Endodermal cell (in vitro differentiated cells): ENCODE measurements at regions not wholly inside any gene's neighbourhood (a gene's known extent, or its start where the extent isn't known, plus 50 kb on each side); places are given as distances from the start of the nearest gene placed in this dataset.

ENCODE experiments used
- DNase-seq: peaks from one replicate; pipeline ENCODE4 v3.0.0-alpha.2; 2017
- H3K27ac ChIP-seq: 2 replicates; pipeline ENCODE4 v1.5.1; 2013; ENCODE audit warnings: mild to moderate bottlenecking, low read depth, low read length, moderate library complexity
- H3K27me3 ChIP-seq: 2 replicates; pipeline ENCODE4 v1.6.1; 2013; ENCODE audit warnings: mild to moderate bottlenecking, low read length, moderate library complexity; ENCODE audit not compliant: insufficient read depth, control insufficient read depth, poor library complexity, severe bottlenecking
- H3K36me3 ChIP-seq: 2 replicates; pipeline ENCODE4 v1.7.0; 2013; ENCODE audit warnings: mild to moderate bottlenecking, low read length, moderate library complexity; ENCODE audit not compliant: control insufficient read depth, insufficient read depth
- H3K4me1 ChIP-seq: one replicate; pipeline ENCODE4 v1.7.0; 2013; ENCODE audit warnings: low read length; ENCODE audit not compliant: control insufficient read depth, insufficient read depth
- H3K4me3 ChIP-seq: 2 replicates; pipeline ENCODE4 v1.5.1; 2013; ENCODE audit warnings: mild to moderate bottlenecking, low read length, moderate library complexity
- H3K9ac ChIP-seq: 2 replicates; pipeline ENCODE4 v1.6.1; 2013; ENCODE audit warnings: mild to moderate bottlenecking, low read length, moderate library complexity; ENCODE audit not compliant: poor library complexity, severe bottlenecking; ENCODE audit errors: extremely low read depth
- H3K9me3 ChIP-seq: 2 replicates; pipeline ENCODE4 v1.6.1; 2013; ENCODE audit warnings: mild to moderate bottlenecking, low read length, moderate library complexity; ENCODE audit not compliant: control insufficient read depth
- H3K27ac Mint-ChIP-seq: 2 replicates; pipeline ENCODE4 v1.8.0; 2020; ENCODE audit warnings: mixed read lengths
- H3K27me3 Mint-ChIP-seq: 2 replicates; pipeline ENCODE4 v1.8.0; 2021; ENCODE audit warnings: mild to moderate bottlenecking, mixed read lengths; ENCODE audit not compliant: insufficient read depth
- H3K36me3 Mint-ChIP-seq: 2 replicates; pipeline ENCODE4 v1.8.0; 2020; ENCODE audit warnings: low read depth, mixed read lengths
- H3K4me1 Mint-ChIP-seq: 2 replicates; pipeline ENCODE4 v1.8.0; 2020; ENCODE audit warnings: mixed read lengths
- H3K4me3 Mint-ChIP-seq: 2 replicates; pipeline ENCODE4 v1.8.0; 2020; ENCODE audit warnings: mild to moderate bottlenecking, moderate library complexity, mixed read lengths
- H3K9me3 Mint-ChIP-seq: 2 replicates; pipeline ENCODE4 v1.8.0; 2020; ENCODE audit warnings: mild to moderate bottlenecking, mixed read lengths
- WGBS, 2 experiments: methylation state at CpG; one replicate each; pipeline versions ENCODE4 v1.1.5 to v1.1.7; 2013; ENCODE audit warnings: missing lambda C conversion rate in 2 of 2, mixed read lengths in 1 of 2; ENCODE audit not compliant: insufficient coverage in 1 of 2, insufficient read length in 1 of 2; 5-methylcytosine and 5-hydroxymethylcytosine counted together
- TF ChIP-seq, protein P1 (sequence below): fragments of 200-600 bp; sonication (generic); conservative IDR thresholded peaks from 2 replicates; pipeline ENCODE4 v1.5.0; 2021; ENCODE audit warnings: antibody characterized with exemption, mild to moderate bottlenecking

DNA sequence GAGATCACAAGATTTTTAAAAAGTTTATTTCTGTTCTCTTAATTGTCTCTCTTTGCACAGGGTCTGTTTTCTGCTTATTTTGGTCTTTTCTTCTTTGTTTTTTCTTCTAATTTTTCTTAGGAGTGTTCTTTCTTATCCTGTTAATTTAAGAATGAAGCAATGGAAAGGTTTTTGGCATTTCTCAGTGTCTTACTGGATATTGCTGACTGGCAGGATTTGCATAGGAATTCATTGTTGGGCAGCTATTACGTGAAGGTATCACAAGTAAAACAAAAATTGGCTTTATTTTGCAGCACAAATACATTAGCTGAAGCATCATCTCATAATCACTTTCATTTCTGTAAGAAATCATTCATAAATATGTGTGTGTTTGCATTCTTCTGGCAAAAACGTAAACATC is 566.9 kb upstream of the CDH6 start:
- H3K27ac ChIP-seq, result no peak overlapping the region
- no peaks in the 10 kb centered on the region for H3K4me1 Mint-ChIP-seq
- H3K36me3 ChIP-seq, result no peaks in the 10 kb centered on the region
- no peak for DNase-seq
- no peaks in the 10 kb centered on the region for H3K27me3 ChIP-seq
- no peaks in the 10 kb centered on the region for H3K4me1 ChIP-seq
- no peaks in the 10 kb centered on the region for H3K36me3 Mint-ChIP-seq
- no peak overlapping the region for H3K4me3 Mint-ChIP-seq
- no peak overlapping the region for H3K4me3 ChIP-seq
- no peak overlapping the region for H3K9ac ChIP-seq
- no peak overlapping the region for H3K27ac Mint-ChIP-seq
- 83 to 90% methylated on average over 1 to 2 of the region's 2 CpGs for WGBS, 2 experiments
- TF ChIP-seq, protein P1, sequence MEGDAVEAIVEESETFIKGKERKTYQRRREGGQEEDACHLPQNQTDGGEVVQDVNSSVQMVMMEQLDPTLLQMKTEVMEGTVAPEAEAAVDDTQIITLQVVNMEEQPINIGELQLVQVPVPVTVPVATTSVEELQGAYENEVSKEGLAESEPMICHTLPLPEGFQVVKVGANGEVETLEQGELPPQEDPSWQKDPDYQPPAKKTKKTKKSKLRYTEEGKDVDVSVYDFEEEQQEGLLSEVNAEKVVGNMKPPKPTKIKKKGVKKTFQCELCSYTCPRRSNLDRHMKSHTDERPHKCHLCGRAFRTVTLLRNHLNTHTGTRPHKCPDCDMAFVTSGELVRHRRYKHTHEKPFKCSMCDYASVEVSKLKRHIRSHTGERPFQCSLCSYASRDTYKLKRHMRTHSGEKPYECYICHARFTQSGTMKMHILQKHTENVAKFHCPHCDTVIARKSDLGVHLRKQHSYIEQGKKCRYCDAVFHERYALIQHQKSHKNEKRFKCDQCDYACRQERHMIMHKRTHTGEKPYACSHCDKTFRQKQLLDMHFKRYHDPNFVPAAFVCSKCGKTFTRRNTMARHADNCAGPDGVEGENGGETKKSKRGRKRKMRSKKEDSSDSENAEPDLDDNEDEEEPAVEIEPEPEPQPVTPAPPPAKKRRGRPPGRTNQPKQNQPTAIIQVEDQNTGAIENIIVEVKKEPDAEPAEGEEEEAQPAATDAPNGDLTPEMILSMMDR, result no peak
- H3K27me3 Mint-ChIP-seq, result no peaks in the 10 kb centered on the region
- peaks cover 11% of the 10 kb centered on the region for H3K9me3 Mint-ChIP-seq
- H3K9me3 ChIP-seq, result peaks cover 8% of the 10 kb centered on the region

DNA sequence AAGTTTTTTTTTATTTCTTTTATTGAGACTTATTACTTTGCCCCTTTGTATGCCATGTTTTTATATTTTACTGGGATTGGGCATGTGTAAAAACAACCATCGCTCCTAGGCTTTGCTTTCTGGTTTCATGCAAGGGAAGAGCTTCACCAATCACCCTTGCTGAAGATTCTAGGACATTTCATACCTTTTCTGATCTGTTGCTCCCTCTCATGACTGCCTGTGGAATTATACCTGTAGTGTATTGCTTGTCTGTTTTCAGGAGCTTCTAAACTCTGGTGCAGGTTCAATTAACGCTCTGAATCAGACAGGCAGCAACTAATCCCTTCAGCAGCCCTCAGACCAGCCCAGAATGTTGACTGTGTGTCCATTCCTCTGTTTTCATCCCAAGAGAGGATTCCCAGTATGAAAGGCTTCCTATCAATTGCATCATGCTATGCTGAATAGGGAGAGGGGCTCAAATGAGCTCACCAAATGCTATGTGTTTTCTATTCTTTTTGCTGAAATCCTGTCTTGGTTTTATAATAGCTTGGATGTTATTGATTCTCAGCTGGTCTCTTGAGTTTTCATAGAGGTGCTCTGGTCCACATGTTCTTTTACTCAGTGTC is 572.9 kb upstream of the CDH6 start:
- H3K27me3 Mint-ChIP-seq, result no peaks in the 10 kb centered on the region
- TF ChIP-seq, protein P1, result peak; percentile 14
- no peak overlapping the region for H3K27ac ChIP-seq
- H3K27ac Mint-ChIP-seq, result no peak overlapping the region
- peaks cover 4% of the 10 kb centered on the region for H3K9me3 Mint-ChIP-seq
- H3K4me3 ChIP-seq, result no peak overlapping the region
- 91 to 100% methylated on average over 1 to 2 of the region's 2 CpGs for WGBS, 2 experiments
- H3K4me1 Mint-ChIP-seq, result no peaks in the 10 kb centered on the region
- H3K27me3 ChIP-seq, result no peaks in the 10 kb centered on the region
- H3K36me3 ChIP-seq, result no peaks in the 10 kb centered on the region
- H3K9me3 ChIP-seq, result no peaks in the 10 kb centered on the region
- no peaks in the 10 kb centered on the region for H3K4me1 ChIP-seq
- no peaks in the 10 kb centered on the region for H3K36me3 Mint-ChIP-seq
- no peak for DNase-seq
- no peak overlapping the region for H3K9ac ChIP-seq
- no peak overlapping the region for H3K4me3 Mint-ChIP-seq

GRCh38 chr5:30608501-30608900 is 585.0 kb upstream of the CDH6 start:
- Mint-ChIP-seq H3K4me1 (no peaks in the 10 kb centered on the region), H3K27ac (no peak overlapping the region), H3K36me3 (no peaks in the 10 kb centered on the region), H3K4me3 (no peak overlapping the region), H3K27me3 (peaks cover 3% of the 10 kb centered on the region), H3K9me3 (peaks cover 6% of the 10 kb centered on the region)
- H3K4me1 ChIP-seq, result peaks cover 5% of the 10 kb centered on the region
- H3K9ac ChIP-seq, result no peak overlapping the region
- TF ChIP-seq, protein P1, result no peak
- H3K27ac ChIP-seq, result no peak overlapping the region
- peaks cover 6% of the 10 kb centered on the region for H3K9me3 ChIP-seq
- 81 to 100% methylated on average over 2 to 3 of the region's 3 CpGs for WGBS, 2 experiments
- H3K4me3 ChIP-seq, result no peak overlapping the region
- no peaks in the 10 kb centered on the region for H3K36me3 ChIP-seq
- DNase-seq, result no peak
- no peaks in the 10 kb centered on the region for H3K27me3 ChIP-seq
